GM23248 (cell line): ENCODE measurements at regions not wholly inside any gene's neighbourhood (a gene's known extent, or its start where the extent isn't known, plus 50 kb on each side); places are given as distances from the start of the nearest gene placed in this dataset.

Experiments used
- DNase-seq: peaks from one replicate; pipeline ENCODE4 v3.0.0-alpha.2; 2015
- H2AFZ ChIP-seq: fragments of 200-600 bp; sonication (generic); 2 replicates; pipeline ENCODE4 v1.6.1; 2016; ENCODE audit warnings: antibody characterized with exemption
- H3F3A ChIP-seq: fragments of 200-600 bp; sonication (generic); 2 replicates; pipeline ENCODE4 v1.6.1; 2016; ENCODE audit warnings: mild to moderate bottlenecking, antibody characterized with exemption, mixed run types; ENCODE audit not compliant: insufficient read depth
- H3K27ac ChIP-seq: fragments of 200-600 bp; sonication (generic); 2 replicates; pipeline ENCODE4 v1.5.1; 2016; ENCODE audit warnings: mild to moderate bottlenecking
- H3K27me3 ChIP-seq: fragments of 200-600 bp; sonication (generic); replicated peaks from 2 replicates; pipeline ENCODE4 v1.6.1; 2016; ENCODE audit warnings: mild to moderate bottlenecking; ENCODE audit not compliant: insufficient read depth
- H3K36me3 ChIP-seq: fragments of 200-600 bp; sonication (generic); 2 replicates; pipeline ENCODE4 v1.6.1; 2016; ENCODE audit warnings: low read depth, mild to moderate bottlenecking
- H3K4me1 ChIP-seq: fragments of 200-600 bp; sonication (generic); 2 replicates; pipeline ENCODE4 v1.6.1; 2016; ENCODE audit warnings: mild to moderate bottlenecking; ENCODE audit not compliant: insufficient read depth
- H3K4me2 ChIP-seq: fragments of 200-600 bp; sonication (generic); one replicate; pipeline ENCODE4 v1.6.1; 2016; ENCODE audit warnings: mild to moderate bottlenecking; ENCODE audit not compliant: unreplicated experiment
- H3K4me3 ChIP-seq: fragments of 200-600 bp; sonication (generic); 2 replicates; pipeline ENCODE4 v1.5.1; 2016; ENCODE audit warnings: mild to moderate bottlenecking
- H3K79me2 ChIP-seq: fragments of 200-600 bp; sonication (generic); 2 replicates; pipeline ENCODE4 v1.6.1; 2016; ENCODE audit warnings: mild to moderate bottlenecking; ENCODE audit not compliant: insufficient read depth
- H3K9ac ChIP-seq: fragments of 200-600 bp; sonication (generic); 2 replicates; pipeline ENCODE4 v1.6.1; 2016; ENCODE audit warnings: mild to moderate bottlenecking
- H3K9me2 ChIP-seq: fragments of 200-600 bp; sonication (generic); 2 replicates; pipeline ENCODE4 v1.6.1; 2016; ENCODE audit warnings: mixed run types, mild to moderate bottlenecking, moderate library complexity; ENCODE audit not compliant: insufficient read depth
- H3K9me3 ChIP-seq: fragments of 200-600 bp; sonication (generic); one replicate; pipeline ENCODE4 v1.6.1; 2017; ENCODE audit warnings: low read depth
- H4K20me1 ChIP-seq: fragments of 200-600 bp; sonication (generic); 2 replicates; pipeline ENCODE4 v1.6.0; 2016; ENCODE audit not compliant: insufficient read depth
- EZH2 ChIP-seq: fragments of 200-600 bp; sonication (generic); IDR thresholded peaks from 2 replicates; pipeline ENCODE4 v1.6.1; 2018; ENCODE audit warnings: antibody characterized with exemption, mild to moderate bottlenecking; ENCODE audit not compliant: insufficient read depth, poor library complexity, severe bottlenecking
- EZH2phosphoT487 ChIP-seq: fragments of 200-600 bp; sonication (generic); IDR thresholded peaks from 2 replicates; pipeline ENCODE4 v1.6.1; 2018; ENCODE audit warnings: antibody characterized with exemption, moderate library complexity, mild to moderate bottlenecking, low read depth; ENCODE audit not compliant: insufficient read depth
- WGBS, 2 experiments: methylation state at CpG; one replicate each; pipeline ENCODE4 v1.1.6; 2015 to 2017; ENCODE audit warnings: low lambda C conversion rate in 2 of 2, low coverage in 1 of 2; ENCODE audit errors: missing lambda C conversion rate in 2 of 2; 5-methylcytosine and 5-hydroxymethylcytosine counted together
- in situ Hi-C: fragments of 300-500 bp; cut with MboI; formaldehyde crosslinking; loops from 2 replicates; pipeline ENCODE4 v1.15.0; 2020

DNA sequence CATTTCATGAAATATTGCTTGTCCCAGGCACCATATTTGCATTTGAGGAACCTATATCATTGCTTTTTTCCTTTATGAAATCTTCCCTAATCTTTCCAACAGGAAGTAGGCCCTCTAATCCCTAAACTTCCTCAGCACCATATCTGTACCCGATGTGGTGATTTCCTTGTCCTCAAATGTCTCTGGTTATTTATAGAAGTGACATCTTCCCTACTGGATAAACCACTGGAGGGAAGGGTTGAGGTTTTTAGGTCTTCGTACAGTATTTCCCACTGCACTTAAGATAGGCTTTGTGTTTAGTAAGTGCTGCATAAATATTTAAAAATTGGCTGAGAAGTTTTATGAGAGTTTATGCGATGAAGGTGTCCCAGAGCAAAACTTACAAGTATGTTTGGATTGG is 54.9 kb upstream of the TMEM170B start:
- H3K27ac ChIP-seq, result no peak overlapping the region
- no peaks in the 10 kb centered on the region for H3K27me3 ChIP-seq
- no peaks in the 10 kb centered on the region for H3K4me1 ChIP-seq
- no peak overlapping the region for H3K9ac ChIP-seq
- WGBS, 2 experiments, result 89 to 92% methylated on average over 3 of the region's 3 CpGs
- no peaks in the 10 kb centered on the region for H3K79me2 ChIP-seq
- DNase-seq, result no peak
- H4K20me1 ChIP-seq, result no peaks in the 10 kb centered on the region; the same call in 1 of the 2 replicates
- no peak for TF ChIP-seq EZH2
- no peak for TF ChIP-seq EZH2phosphoT487
- no peaks in the 10 kb centered on the region for H3K36me3 ChIP-seq
- no peaks in the 10 kb centered on the region for H3K9me3 ChIP-seq
- no peak overlapping the region for H2AFZ ChIP-seq
- H3K9me2 ChIP-seq, result no peaks in the 10 kb centered on the region
- no peak overlapping the region for H3K4me3 ChIP-seq
- H3F3A ChIP-seq, result no peaks in the 10 kb centered on the region
- no peak overlapping the region for H3K4me2 ChIP-seq
- in situ Hi-C loops, result loop anchor here (10.0 to 25.0 kb wide), 2 partner anchors 318 to 520 kb away; no protein-coding TSS in a partner anchor

- Histone ChIP-seq H3F3A (no peaks in the 10 kb centered on the region), H3K4me3 (no peak overlapping the region), H3K4me1 (no peaks in the 10 kb centered on the region), H3K9ac (no peak overlapping the region), H3K4me2 (no peak overlapping the region), H3K27me3 (no peaks in the 10 kb centered on the region), H3K27ac (no peak overlapping the region), H3K79me2 (no peaks in the 10 kb centered on the region), H2AFZ (no peak overlapping the region), H4K20me1 (no peaks in the 10 kb centered on the region; the same call in 1 of the 2 replicates), H3K9me3 (no peaks in the 10 kb centered on the region), H3K9me2 (no peaks in the 10 kb centered on the region), H3K36me3 (no peaks in the 10 kb centered on the region)
- in situ Hi-C loops, result loop anchor here (10.0 to 25.0 kb wide), 2 partner anchors 316 to 518 kb away; no protein-coding TSS in a partner anchor
- no peak for TF ChIP-seq EZH2
- no peak for TF ChIP-seq EZH2phosphoT487
- no peak for DNase-seq
- 39 to 44% methylated on average over 4 of the region's 4 CpGs for WGBS, 2 experiments
Measured at GRCh38 chr6:11480541-11480940, 57.0 kb upstream of the TMEM170B start.

DNA sequence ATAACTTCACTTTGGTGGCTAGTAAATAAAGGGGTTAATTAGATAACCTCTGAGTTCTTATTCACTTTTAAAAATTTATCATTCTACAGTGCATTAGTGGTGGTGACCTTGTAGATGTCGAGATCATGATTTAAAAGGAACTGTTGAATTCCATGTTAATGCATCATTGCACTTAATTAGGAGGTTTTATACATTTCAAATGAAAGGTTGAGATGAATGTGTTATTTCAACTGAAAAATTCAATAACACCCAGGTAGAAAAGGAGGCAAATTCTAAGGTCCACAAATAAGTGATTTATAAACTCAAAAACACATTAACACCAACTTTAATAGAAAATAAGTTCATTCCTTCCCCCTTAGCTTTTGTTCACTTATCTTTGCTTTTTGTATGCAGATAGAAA is 58.3 kb upstream of the TMEM170B start:
- Histone ChIP-seq H3K27me3 (no peaks in the 10 kb centered on the region), H2AFZ (no peak overlapping the region), H3K4me2 (no peak overlapping the region), H3K9me2 (no peaks in the 10 kb centered on the region), H3K36me3 (no peaks in the 10 kb centered on the region), H3F3A (no peaks in the 10 kb centered on the region), H3K9ac (no peak overlapping the region), H3K79me2 (no peaks in the 10 kb centered on the region), H3K4me3 (no peak overlapping the region), H4K20me1 (no peaks in the 10 kb centered on the region; the same call in 1 of the 2 replicates), H3K9me3 (no peaks in the 10 kb centered on the region), H3K4me1 (no peaks in the 10 kb centered on the region), H3K27ac (no peak overlapping the region)
- DNase-seq, result no peak
- no peak for TF ChIP-seq EZH2phosphoT487
- no peak for TF ChIP-seq EZH2
- in situ Hi-C loops, result loop anchor here (25.0 kb wide), 1 partner anchor 517 kb away; no protein-coding TSS in a partner anchor
- WGBS, 2 experiments, result 54 to 60% methylated on average over 1 of the region's 1 CpG

- Histone ChIP-seq H2AFZ (no peak overlapping the region), H3F3A (no peaks in the 10 kb centered on the region), H3K27me3 (no peaks in the 10 kb centered on the region), H3K4me1 (no peaks in the 10 kb centered on the region), H3K4me2 (no peak overlapping the region), H3K36me3 (no peaks in the 10 kb centered on the region), H3K9ac (no peak overlapping the region), H3K4me3 (no peak overlapping the region), H3K27ac (no peak overlapping the region), H3K9me3 (no peaks in the 10 kb centered on the region), H3K79me2 (no peaks in the 10 kb centered on the region), H4K20me1 (no peaks in the 10 kb centered on the region; the same call in 1 of the 2 replicates), H3K9me2 (no peaks in the 10 kb centered on the region)
- no peak for TF ChIP-seq EZH2
- TF ChIP-seq EZH2phosphoT487, result no peak
- in situ Hi-C loops, result loop anchor here (25.0 kb wide), 1 partner anchor 516 kb away; no protein-coding TSS in a partner anchor
- no peak for DNase-seq
- WGBS, 2 experiments, result 74 to 79% methylated on average over 7 of the region's 7 CpGs
Measured at GRCh38 chr6:11478586-11478985, 59.0 kb upstream of the TMEM170B start.

DNA sequence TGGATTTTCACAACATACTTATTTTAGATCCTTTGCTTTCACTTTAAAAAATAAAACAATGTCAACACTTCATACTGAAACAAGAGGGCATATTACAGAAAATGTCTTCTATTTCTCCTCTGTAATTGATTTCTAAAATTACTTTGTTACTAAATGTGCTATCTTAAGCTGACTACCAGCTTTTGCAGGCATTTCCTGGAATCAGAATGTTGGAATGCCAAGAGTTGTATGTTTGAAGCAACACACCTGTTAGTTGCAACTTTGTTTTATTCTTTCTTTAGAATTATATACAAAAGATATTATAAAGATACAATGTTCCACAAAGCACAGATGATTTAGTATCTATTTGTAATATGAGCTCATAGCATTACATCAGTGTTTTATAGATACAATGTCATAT is 62.5 kb upstream of the TMEM170B start:
- in situ Hi-C loops, result loop anchor here (25.0 kb wide), 1 partner anchor 513 kb away; no protein-coding TSS in a partner anchor
- TF ChIP-seq EZH2phosphoT487 (no peak), EZH2 (no peak)

More for the DNA sequence above, 62.5 kb upstream of the TMEM170B start:
- Histone ChIP-seq H3K4me2 (no peak overlapping the region), H3K27ac (no peak overlapping the region), H3K27me3 (no peaks in the 10 kb centered on the region), H4K20me1 (no peaks in the 10 kb centered on the region; the same call in 1 of the 2 replicates), H2AFZ (no peak overlapping the region), H3F3A (no peaks in the 10 kb centered on the region), H3K36me3 (no peaks in the 10 kb centered on the region), H3K9me3 (no peaks in the 10 kb centered on the region), H3K4me1 (no peaks in the 10 kb centered on the region), H3K9me2 (no peaks in the 10 kb centered on the region), H3K79me2 (no peaks in the 10 kb centered on the region), H3K9ac (no peak overlapping the region), H3K4me3 (no peak overlapping the region)
- no peak for DNase-seq
